ENCODE measurements at regions not wholly inside any gene's neighbourhood (a gene's known extent, or its start where the extent isn't known, plus 50 kb on each side); places are given as distances from the start of the nearest gene placed in this dataset.
A peak's percentile ranks its signal among the peaks of the same experiment; 100 is the strongest.

DNA sequence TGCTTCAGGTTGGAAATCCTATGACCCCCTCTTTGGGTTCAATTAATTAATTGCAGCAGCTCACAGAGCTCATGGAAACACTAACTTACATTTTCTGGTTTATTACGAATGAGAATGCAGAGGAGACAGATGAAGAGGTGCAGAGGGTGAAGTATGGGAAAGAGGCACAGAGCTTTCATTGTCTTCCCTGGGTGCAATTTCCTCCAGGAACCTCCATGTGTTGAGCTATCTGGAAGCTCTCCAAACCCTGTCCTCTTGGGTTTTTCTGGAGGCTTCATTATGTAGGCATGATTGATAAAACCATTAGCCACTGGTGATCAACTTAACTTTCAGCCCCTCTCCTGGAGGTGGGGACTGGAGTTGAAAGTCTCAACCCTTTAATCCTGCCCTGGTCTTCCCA lies 133.0 kb upstream of the AUTS2 start:
- Histone ChIP-seq H3K36me3 (no peaks in the 10 kb centered on the region), H3K9me3 (peaks cover 0 to 23% (median 0%) of the 10 kb centered on the region in 3 donors), H3K27me3 (no peaks in the 10 kb centered on the region), H3K4me1 (no peaks in the 10 kb centered on the region), H3K4me3 (no peak overlapping the region), H3K27ac (no peak overlapping the region)
- 71 to 80% methylated on average over 1 of the region's 1 CpG for WGBS, 2 donors (ENCODE audit: low coverage in 1 of 2)
- ATAC-seq = no peak
- no peak for TF ChIP-seq POLR2A (IDR thresholded peaks at IDR 0.05)
- TF ChIP-seq EP300 (IDR thresholded peaks at IDR 0.05) = no peak
- no peak for TF ChIP-seq POLR2AphosphoS5 (IDR thresholded peaks at IDR 0.05)
- TF ChIP-seq, protein P1, sequence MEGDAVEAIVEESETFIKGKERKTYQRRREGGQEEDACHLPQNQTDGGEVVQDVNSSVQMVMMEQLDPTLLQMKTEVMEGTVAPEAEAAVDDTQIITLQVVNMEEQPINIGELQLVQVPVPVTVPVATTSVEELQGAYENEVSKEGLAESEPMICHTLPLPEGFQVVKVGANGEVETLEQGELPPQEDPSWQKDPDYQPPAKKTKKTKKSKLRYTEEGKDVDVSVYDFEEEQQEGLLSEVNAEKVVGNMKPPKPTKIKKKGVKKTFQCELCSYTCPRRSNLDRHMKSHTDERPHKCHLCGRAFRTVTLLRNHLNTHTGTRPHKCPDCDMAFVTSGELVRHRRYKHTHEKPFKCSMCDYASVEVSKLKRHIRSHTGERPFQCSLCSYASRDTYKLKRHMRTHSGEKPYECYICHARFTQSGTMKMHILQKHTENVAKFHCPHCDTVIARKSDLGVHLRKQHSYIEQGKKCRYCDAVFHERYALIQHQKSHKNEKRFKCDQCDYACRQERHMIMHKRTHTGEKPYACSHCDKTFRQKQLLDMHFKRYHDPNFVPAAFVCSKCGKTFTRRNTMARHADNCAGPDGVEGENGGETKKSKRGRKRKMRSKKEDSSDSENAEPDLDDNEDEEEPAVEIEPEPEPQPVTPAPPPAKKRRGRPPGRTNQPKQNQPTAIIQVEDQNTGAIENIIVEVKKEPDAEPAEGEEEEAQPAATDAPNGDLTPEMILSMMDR (IDR thresholded peaks at IDR 0.05) = no peak

DNA sequence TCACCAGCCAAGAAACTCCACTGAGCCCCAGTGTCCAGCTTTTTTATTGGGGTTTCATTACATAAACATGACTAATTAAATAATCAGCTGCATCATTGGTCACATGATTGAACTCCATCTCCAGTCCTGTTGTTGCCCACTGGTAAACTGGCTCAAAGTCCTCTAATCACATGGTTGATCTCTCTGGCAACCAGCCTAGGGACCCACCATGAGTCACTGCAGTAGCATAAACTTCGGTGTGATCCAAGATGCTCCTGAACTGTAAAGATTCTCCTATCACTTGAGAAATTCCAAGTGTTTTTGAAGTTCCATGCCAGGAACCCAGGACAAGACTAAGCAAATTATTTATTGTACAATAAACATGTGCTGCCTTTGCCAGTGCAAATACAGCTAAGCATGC lies 130.4 kb upstream of the AUTS2 start:
- H3K4me3 ChIP-seq = no peak overlapping the region
- no peak for ATAC-seq
- peaks cover 0 to 24% (median 0%) of the 10 kb centered on the region in 3 donors for H3K9me3 ChIP-seq
- no peak overlapping the region for H3K27ac ChIP-seq
- no peaks in the 10 kb centered on the region for H3K27me3 ChIP-seq
- TF ChIP-seq, protein P1 (IDR thresholded peaks at IDR 0.05) = no peak
- TF ChIP-seq EP300 (IDR thresholded peaks at IDR 0.05) (no peak), POLR2AphosphoS5 (IDR thresholded peaks at IDR 0.05) (no peak), POLR2A (IDR thresholded peaks at IDR 0.05) (no peak)
- no peaks in the 10 kb centered on the region for H3K4me1 ChIP-seq
- H3K36me3 ChIP-seq = no peaks in the 10 kb centered on the region
- WGBS, 2 donors (ENCODE audit: low coverage in 1 of 2) = 86 to 100% methylated on average over 1 of the region's 1 CpG

DNA sequence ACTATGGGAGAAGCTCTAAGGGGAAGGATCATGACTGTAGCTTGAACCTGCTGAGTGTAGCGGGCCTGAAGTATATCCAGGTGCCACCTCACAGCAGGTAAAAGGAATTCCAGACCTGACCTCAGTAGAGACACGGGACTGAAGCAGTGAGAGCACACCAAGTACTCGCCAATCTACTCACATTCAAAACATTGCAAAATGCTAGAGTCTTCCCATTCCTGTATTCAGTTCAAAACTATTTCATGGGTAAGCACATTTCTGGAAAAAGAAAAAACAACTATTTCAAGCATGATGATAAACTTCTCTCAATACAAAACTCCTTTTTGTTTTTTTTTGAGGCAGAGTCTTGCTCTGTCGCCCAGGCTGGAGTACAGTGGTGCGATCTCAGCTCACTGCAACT lies 121.9 kb upstream of the AUTS2 start:
- TF ChIP-seq POLR2A (IDR thresholded peaks at IDR 0.05) (no peak), POLR2AphosphoS5 (IDR thresholded peaks at IDR 0.05) (no peak), EP300 (IDR thresholded peaks at IDR 0.05) (no peak)
- TF ChIP-seq, protein P1 (IDR thresholded peaks at IDR 0.05) = no peak
- WGBS, 2 donors (ENCODE audit: low coverage in 1 of 2) = 70 to 80% methylated on average over 2 to 4 of the region's 5 CpGs
- ATAC-seq = peak; percentile 61
- H3K36me3 ChIP-seq = no peaks in the 10 kb centered on the region
- no peak overlapping the region for H3K4me3 ChIP-seq
- no peaks in the 10 kb centered on the region for H3K9me3 ChIP-seq
- H3K27me3 ChIP-seq = no peaks in the 10 kb centered on the region
- H3K4me1 ChIP-seq = no peaks in the 10 kb centered on the region
- no peak overlapping the region for H3K27ac ChIP-seq

DNA sequence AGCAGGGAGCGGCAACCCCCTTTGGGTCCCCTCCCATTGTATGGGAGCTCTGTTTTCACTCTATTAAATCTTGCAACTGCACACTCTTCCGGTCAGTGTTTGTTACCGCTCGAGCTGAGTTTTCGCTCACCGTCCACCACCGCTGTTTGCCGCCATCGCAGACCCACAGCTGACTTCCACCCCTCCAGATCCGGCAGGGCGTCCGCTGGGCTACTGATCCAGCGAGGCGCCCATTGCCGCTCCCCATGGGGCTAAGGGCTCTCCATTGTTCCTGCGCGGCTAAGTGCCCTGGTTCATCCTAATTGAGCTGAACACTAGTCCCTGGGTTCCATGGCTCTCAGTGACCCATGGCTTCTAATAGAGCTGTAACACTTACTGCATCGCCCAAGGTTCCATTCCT lies 115.6 kb upstream of the AUTS2 start:
- ATAC-seq = no peak
- H3K27ac ChIP-seq = no peak overlapping the region
- no peaks in the 10 kb centered on the region for H3K27me3 ChIP-seq
- TF ChIP-seq, protein P1 (IDR thresholded peaks at IDR 0.05) = no peak
- TF ChIP-seq POLR2A (IDR thresholded peaks at IDR 0.05) (no peak), POLR2AphosphoS5 (IDR thresholded peaks at IDR 0.05) (no peak), EP300 (IDR thresholded peaks at IDR 0.05) (no peak)
- no peaks in the 10 kb centered on the region for H3K4me1 ChIP-seq
- WGBS, 2 donors (ENCODE audit: low coverage in 1 of 2) = 96 to 100% methylated on average over 1 to 15 of the region's 18 CpGs
- H3K9me3 ChIP-seq = no peaks in the 10 kb centered on the region
- H3K4me3 ChIP-seq = no peak overlapping the region
- no peaks in the 10 kb centered on the region for H3K36me3 ChIP-seq

DNA sequence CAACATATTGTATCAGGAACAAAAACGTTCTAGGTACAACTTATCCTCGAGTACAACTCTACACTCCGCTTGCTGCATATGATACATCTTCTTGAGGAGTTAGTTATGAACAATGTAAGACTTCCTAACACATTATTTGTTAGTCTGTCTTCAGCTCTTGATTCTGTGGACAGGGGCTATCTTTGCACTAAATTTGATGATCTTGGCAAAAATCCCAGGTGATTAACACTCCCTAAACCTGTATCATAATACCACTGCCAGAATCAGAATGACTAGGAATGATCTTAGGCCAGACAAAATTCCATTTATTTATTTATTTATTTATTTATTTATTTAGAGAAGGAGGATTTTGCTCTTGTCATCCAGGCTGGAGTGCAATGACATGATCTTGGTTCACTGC lies 108.7 kb upstream of the AUTS2 start:
- no peak overlapping the region for H3K27ac ChIP-seq
- TF ChIP-seq, protein P1 (IDR thresholded peaks at IDR 0.05) = no peak
- TF ChIP-seq POLR2A (IDR thresholded peaks at IDR 0.05) (no peak), EP300 (IDR thresholded peaks at IDR 0.05) (no peak), POLR2AphosphoS5 (IDR thresholded peaks at IDR 0.05) (no peak)
- H3K4me1 ChIP-seq = no peaks in the 10 kb centered on the region
- no peaks in the 10 kb centered on the region for H3K9me3 ChIP-seq
- ATAC-seq = no peak
- no peak overlapping the region for H3K4me3 ChIP-seq
- no peaks in the 10 kb centered on the region for H3K27me3 ChIP-seq
- no peaks in the 10 kb centered on the region for H3K36me3 ChIP-seq
- 86 to 90% methylated on average over 3 of the region's 3 CpGs for WGBS, 2 donors (ENCODE audit: low coverage in 1 of 2)

Data from gastroesophageal sphincter (tissue), 4 donors.